Ishikawa (cell line): ENCODE measurements at regions not wholly inside any gene's neighbourhood (a gene's known extent, or its start where the extent isn't known, plus 50 kb on each side); places are given as distances from the start of the nearest gene placed in this dataset.

Experiments
- CEBPB ChIP-seq: IDR thresholded peaks from 2 replicates; pipeline ENCODE4 v1.6.1; 2012
- CREB1 ChIP-seq: IDR thresholded peaks from 2 replicates; pipeline ENCODE4 v1.6.1; 2012; ENCODE audit warnings: low read depth
- TF ChIP-seq, protein P1 (sequence below): IDR thresholded peaks from 2 replicates; pipeline ENCODE4 v1.6.1; 2012

DNA sequence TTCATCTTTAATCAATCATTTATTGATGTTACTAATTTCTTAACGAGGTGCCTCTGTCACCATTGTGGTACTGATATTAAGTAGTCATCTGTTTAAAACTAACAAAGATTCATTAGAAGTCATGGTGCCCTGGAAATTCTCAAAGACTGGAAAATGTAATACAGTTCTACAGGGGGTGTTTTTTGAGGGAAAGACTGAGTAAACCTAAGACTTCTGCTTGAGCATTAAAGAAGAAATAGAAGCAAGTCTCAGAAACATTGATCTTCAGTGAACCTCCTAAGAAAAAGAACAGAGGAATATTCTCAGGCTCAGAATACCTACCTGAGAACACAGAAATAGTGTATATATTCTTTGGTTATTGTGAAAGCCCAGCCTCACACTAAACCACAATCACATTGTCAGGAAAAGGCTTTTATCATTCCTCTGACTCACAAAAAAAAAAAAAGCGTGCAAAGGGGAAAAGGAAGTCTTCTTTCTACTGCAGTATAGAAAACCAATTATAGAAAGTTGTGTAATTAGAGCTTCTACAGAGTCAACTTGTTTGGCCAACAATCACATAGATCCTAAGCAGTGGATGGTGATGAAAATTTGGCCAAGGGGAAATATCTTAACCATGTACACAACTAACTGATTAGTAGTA, 60.8 kb downstream of the HINT1 start:
- TF ChIP-seq, protein P1, sequence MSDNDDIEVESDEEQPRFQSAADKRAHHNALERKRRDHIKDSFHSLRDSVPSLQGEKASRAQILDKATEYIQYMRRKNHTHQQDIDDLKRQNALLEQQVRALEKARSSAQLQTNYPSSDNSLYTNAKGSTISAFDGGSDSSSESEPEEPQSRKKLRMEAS, result no peak
- TF ChIP-seq CREB1 (no peak), CEBPB (no peak)
